HEK293 (cell line): ENCODE measurements at regions not wholly inside any gene's neighbourhood (a gene's known extent, or its start where the extent isn't known, plus 50 kb on each side); places are given as distances from the start of the nearest gene placed in this dataset.

ENCODE experiments used
- CTCF ChIA-PET: fragments of 350-600 bp; formaldehyde crosslinking; extraction: SDS; loops from one replicate; lab custom pipeline; 2021; ENCODE audit warnings: antibody characterized with exemption; lab: Yijun Ruan, JAX
- POLR2A ChIA-PET: fragments of 300-600 bp; formaldehyde crosslinking; extraction: SDS; loops from one replicate; lab custom pipeline; 2020; ENCODE audit warnings: antibody characterized with exemption, inconsistent platforms; lab: Yijun Ruan, JAX
- H3K27ac ChIP-seq: fragments of 200-500 bp; sonication (Bioruptor generic); 2 replicates; pipeline ENCODE4 v1.5.1; 2014; ENCODE audit warnings: low read depth, low read length, control low read depth, inconsistent platforms; ENCODE audit errors: extremely low read depth
- H3K36me3 ChIP-seq, 2 experiments: fragments of 200-500 bp in 1 of 2; sonication (Bioruptor generic) in 1 of 2; 1 replicate in 1 of 2; 2 replicates in 1 of 2; pipeline ENCODE4 v1.5.1; 2014 to 2017; ENCODE audit warnings: inconsistent platforms in 2 of 2, low read length in 2 of 2; ENCODE audit not compliant: control insufficient read depth in 2 of 2, insufficient read depth in 1 of 2
- H3K4me1 ChIP-seq: fragments of 200-500 bp; sonication (Bioruptor generic); 2 replicates; pipeline ENCODE4 v1.5.1; 2014; ENCODE audit warnings: mild to moderate bottlenecking, low read length, inconsistent platforms; ENCODE audit not compliant: control insufficient read depth, insufficient read depth
- H3K4me3 ChIP-seq: 2 replicates; pipeline ENCODE4 v1.5.1; 2011; ENCODE audit warnings: low read depth, mild to moderate bottlenecking, control low read depth, low read length, moderate library complexity
- H3K9me3 ChIP-seq: fragments of 200-500 bp; sonication (Bioruptor generic); 2 replicates; pipeline ENCODE4 v1.5.1; 2014; ENCODE audit warnings: low read depth, low read length, inconsistent platforms; ENCODE audit not compliant: control insufficient read depth, insufficient read depth
- ELK4 ChIP-seq: IDR thresholded peaks from 2 replicates; pipeline ENCODE4 v1.6.1; 2011; ENCODE audit warnings: mild to moderate bottlenecking, low read depth, low read length, borderline replicate concordance
- GLIS2 ChIP-seq: fragments of 450-650 bp; formaldehyde crosslinking; IDR thresholded peaks from 2 replicates; pipeline ENCODE4 v1.5.1; 2016; ENCODE audit warnings: missing biosample characterization, missing genetic modification characterization
- IKZF3 ChIP-seq: fragments of 450-650 bp; IDR thresholded peaks from 2 replicates; pipeline ENCODE4 v1.5.0; 2018; ENCODE audit warnings: missing biosample characterization, mild to moderate bottlenecking, missing genetic modification characterization, moderate library complexity
- WT1 ChIP-seq: fragments of 450-650 bp; formaldehyde crosslinking; IDR thresholded peaks from 2 replicates; pipeline ENCODE4 v1.5.1; 2016; ENCODE audit warnings: missing biosample characterization, missing genetic modification characterization
- YY1 ChIP-seq: fragments of 450-650 bp; formaldehyde crosslinking; IDR thresholded peaks from 2 replicates; pipeline ENCODE4 v1.5.1; 2018; ENCODE audit warnings: missing biosample characterization, missing genetic modification characterization
- YY2 ChIP-seq: fragments of 450-650 bp; formaldehyde crosslinking; IDR thresholded peaks from 2 replicates; pipeline ENCODE4 v1.5.1; 2016; ENCODE audit warnings: missing biosample characterization, missing genetic modification characterization
- ZBTB8A ChIP-seq: fragments of 450-650 bp; formaldehyde crosslinking; IDR thresholded peaks from 2 replicates; pipeline ENCODE4 v1.5.1; 2016; ENCODE audit warnings: missing biosample characterization, missing genetic modification characterization
- ZFP69B ChIP-seq: fragments of 450-650 bp; formaldehyde crosslinking; IDR thresholded peaks from 2 replicates; pipeline ENCODE4 v1.5.1; 2016; ENCODE audit warnings: missing biosample characterization, missing genetic modification characterization
- ZNF16 ChIP-seq: fragments of 450-650 bp; formaldehyde crosslinking; IDR thresholded peaks from 2 replicates; pipeline ENCODE4 v1.5.1; 2016; ENCODE audit warnings: low read depth, missing biosample characterization, missing genetic modification characterization
- ZNF184 ChIP-seq: fragments of 450-650 bp; IDR thresholded peaks from 2 replicates; pipeline ENCODE4 v1.5.1; 2018; ENCODE audit warnings: missing biosample characterization, mild to moderate bottlenecking, missing genetic modification characterization
- ZNF2 ChIP-seq: fragments of 450-650 bp; formaldehyde crosslinking; IDR thresholded peaks from 2 replicates; pipeline ENCODE4 v1.5.1; 2016; ENCODE audit warnings: missing biosample characterization, missing genetic modification characterization
- ZNF202 ChIP-seq: fragments of 450-650 bp; formaldehyde crosslinking; IDR thresholded peaks from 2 replicates; pipeline ENCODE4 v1.5.1; 2016; ENCODE audit warnings: missing biosample characterization, missing genetic modification characterization, borderline replicate concordance
- ZNF214 ChIP-seq: fragments of 450-650 bp; formaldehyde crosslinking; IDR thresholded peaks from 2 replicates; pipeline ENCODE4 v1.5.1; 2017; ENCODE audit warnings: missing biosample characterization, mild to moderate bottlenecking, missing genetic modification characterization, borderline replicate concordance
- ZNF23 ChIP-seq: fragments of 450-650 bp; formaldehyde crosslinking; IDR thresholded peaks from 2 replicates; pipeline ENCODE4 v1.5.1; 2016; ENCODE audit warnings: missing biosample characterization, missing genetic modification characterization, borderline replicate concordance
- ZNF266 ChIP-seq: fragments of 450-650 bp; formaldehyde crosslinking; IDR thresholded peaks from 2 replicates; pipeline ENCODE4 v1.5.1; 2016; ENCODE audit warnings: missing biosample characterization, missing genetic modification characterization, low read depth
- ZNF549 ChIP-seq: fragments of 450-650 bp; IDR thresholded peaks from 2 replicates; pipeline ENCODE4 v1.5.1; 2018; ENCODE audit warnings: missing biosample characterization, missing genetic modification characterization, mild to moderate bottlenecking, inconsistent platforms, moderate library complexity
- ZNF692 ChIP-seq: fragments of 450-650 bp; formaldehyde crosslinking; IDR thresholded peaks from 2 replicates; pipeline ENCODE4 v1.5.1; 2016; ENCODE audit warnings: missing biosample characterization, missing genetic modification characterization
- ZSCAN4 ChIP-seq: fragments of 450-650 bp; formaldehyde crosslinking; IDR thresholded peaks from 2 replicates; pipeline ENCODE4 v1.5.1; 2017; ENCODE audit warnings: missing biosample characterization, missing genetic modification characterization
- ZXDB ChIP-seq: fragments of 450-650 bp; formaldehyde crosslinking; IDR thresholded peaks from 2 replicates; pipeline ENCODE4 v1.5.1; 2016; ENCODE audit warnings: missing biosample characterization, missing genetic modification characterization
- TF ChIP-seq, protein P1 (sequence below): fragments of 450-650 bp; formaldehyde crosslinking; IDR thresholded peaks from 2 replicates; pipeline ENCODE4 v1.5.1; 2016; ENCODE audit warnings: missing biosample characterization, missing genetic modification characterization, low read depth
- TF ChIP-seq, protein P2 (sequence below): fragments of 450-650 bp; formaldehyde crosslinking; IDR thresholded peaks from 2 replicates; pipeline ENCODE4 v1.5.1; 2016; ENCODE audit warnings: missing biosample characterization, missing genetic modification characterization

- CTCF ChIA-PET = no interaction called here
- H3K36me3 ChIP-seq = no peaks in the 10 kb centered on the region
- POLR2A ChIA-PET = no interaction called here
- H3K27ac ChIP-seq = no peak overlapping the region
- no peaks in the 10 kb centered on the region for H3K9me3 ChIP-seq
- no peaks in the 10 kb centered on the region for H3K4me1 ChIP-seq
- TF ChIP-seq WT1 (tag by site-specific recombination) (no peak), ZXDB (tag by site-specific recombination) (no peak), ZNF202 (tag by site-specific recombination) (no peak)
- no peak overlapping the region for H3K4me3 ChIP-seq
Measured at GRCh38 chr7:19417231-19417630, 272.0 kb upstream of the FERD3L start.

DNA sequence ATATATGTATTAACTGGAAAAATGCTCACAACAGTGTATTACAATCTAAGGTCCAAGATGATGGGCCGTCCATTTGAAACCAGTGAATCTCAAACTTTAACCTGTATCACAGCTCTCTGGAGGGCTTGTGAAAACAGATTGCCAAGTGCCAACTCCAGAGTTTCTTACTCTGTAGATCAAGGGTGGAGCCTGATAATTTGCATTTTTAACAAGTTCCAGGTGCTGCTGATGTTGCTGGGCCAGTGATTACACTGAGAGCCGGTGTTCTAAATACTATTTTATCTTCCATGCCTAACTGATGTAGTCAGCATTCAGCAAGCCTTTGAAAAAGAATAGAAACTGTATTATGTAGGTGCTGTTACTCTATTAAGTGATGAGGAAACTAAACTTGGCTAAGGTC is 269.9 kb upstream of the FERD3L start:
- ChIA-PET POLR2A (no interaction called here), CTCF (no interaction called here)

DNA sequence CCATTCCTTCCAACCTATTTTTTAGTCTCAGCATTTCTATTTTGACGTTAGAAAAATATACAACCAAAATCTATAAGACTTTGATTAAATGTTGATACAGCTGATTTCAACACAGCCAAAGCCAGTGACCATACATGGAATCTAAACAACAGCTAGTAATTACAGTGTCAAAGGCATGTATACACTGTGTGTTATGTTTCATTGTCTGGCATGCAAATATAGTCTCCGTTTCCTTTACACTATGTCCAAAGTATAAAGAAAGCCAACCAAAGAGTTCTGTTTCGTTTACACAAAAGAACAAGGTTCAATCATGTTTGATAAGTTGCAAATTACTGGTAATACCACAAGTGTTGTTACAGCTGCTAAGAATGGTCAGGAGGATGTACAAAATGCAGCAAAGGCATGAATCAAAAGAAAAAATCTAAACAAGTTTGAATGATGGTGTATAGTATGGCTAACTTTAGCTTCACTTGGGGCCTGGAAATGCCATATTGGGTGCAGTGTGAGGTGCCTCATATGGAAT is 268.3 kb upstream of the FERD3L start:
- Histone ChIP-seq H3K4me1 (no peaks in the 10 kb centered on the region), H3K4me3 (no peak overlapping the region), H3K9me3 (no peaks in the 10 kb centered on the region), H3K36me3 (no peaks in the 10 kb centered on the region), H3K27ac (no peak overlapping the region)
- ChIA-PET CTCF (no interaction called here), POLR2A (no interaction called here)
- no peak for TF ChIP-seq YY1 (tag by site-specific recombination)
- TF ChIP-seq ZNF214 (tag by site-specific recombination) = no peak
- TF ChIP-seq, protein P1, sequence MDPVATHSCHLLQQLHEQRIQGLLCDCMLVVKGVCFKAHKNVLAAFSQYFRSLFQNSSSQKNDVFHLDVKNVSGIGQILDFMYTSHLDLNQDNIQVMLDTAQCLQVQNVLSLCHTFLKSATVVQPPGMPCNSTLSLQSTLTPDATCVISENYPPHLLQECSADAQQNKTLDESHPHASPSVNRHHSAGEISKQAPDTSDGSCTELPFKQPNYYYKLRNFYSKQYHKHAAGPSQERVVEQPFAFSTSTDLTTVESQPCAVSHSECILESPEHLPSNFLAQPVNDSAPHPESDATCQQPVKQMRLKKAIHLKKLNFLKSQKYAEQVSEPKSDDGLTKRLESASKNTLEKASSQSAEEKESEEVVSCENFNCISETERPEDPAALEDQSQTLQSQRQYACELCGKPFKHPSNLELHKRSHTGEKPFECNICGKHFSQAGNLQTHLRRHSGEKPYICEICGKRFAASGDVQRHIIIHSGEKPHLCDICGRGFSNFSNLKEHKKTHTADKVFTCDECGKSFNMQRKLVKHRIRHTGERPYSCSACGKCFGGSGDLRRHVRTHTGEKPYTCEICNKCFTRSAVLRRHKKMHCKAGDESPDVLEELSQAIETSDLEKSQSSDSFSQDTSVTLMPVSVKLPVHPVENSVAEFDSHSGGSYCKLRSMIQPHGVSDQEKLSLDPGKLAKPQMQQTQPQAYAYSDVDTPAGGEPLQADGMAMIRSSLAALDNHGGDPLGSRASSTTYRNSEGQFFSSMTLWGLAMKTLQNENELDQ (tag by site-specific recombination) = no peak
- TF ChIP-seq ZNF16 (tag by site-specific recombination) = no peak
- no peak for TF ChIP-seq ZNF23 (tag by site-specific recombination)
- TF ChIP-seq ZNF2 (tag by site-specific recombination) = no peak
- no peak for TF ChIP-seq YY2 (tag by site-specific recombination)
- TF ChIP-seq ZFP69B (tag by site-specific recombination) = no peak
- TF ChIP-seq ZNF692 = no peak
- no peak for TF ChIP-seq IKZF3 (tag by site-specific recombination)
- TF ChIP-seq GLIS2 = no peak

More for the DNA sequence above, 269.9 kb upstream of the FERD3L start:
- H3K9me3 ChIP-seq = no peaks in the 10 kb centered on the region
- TF ChIP-seq ZBTB8A (tag by site-specific recombination) (no peak), ZNF549 (tag by site-specific recombination) (no peak), ZSCAN4 (tag by site-specific recombination) (no peak), ZNF266 (no peak), ELK4 (no peak), YY1 (tag by site-specific recombination) (no peak), ZNF184 (tag by site-specific recombination) (no peak)
- TF ChIP-seq, protein P2, sequence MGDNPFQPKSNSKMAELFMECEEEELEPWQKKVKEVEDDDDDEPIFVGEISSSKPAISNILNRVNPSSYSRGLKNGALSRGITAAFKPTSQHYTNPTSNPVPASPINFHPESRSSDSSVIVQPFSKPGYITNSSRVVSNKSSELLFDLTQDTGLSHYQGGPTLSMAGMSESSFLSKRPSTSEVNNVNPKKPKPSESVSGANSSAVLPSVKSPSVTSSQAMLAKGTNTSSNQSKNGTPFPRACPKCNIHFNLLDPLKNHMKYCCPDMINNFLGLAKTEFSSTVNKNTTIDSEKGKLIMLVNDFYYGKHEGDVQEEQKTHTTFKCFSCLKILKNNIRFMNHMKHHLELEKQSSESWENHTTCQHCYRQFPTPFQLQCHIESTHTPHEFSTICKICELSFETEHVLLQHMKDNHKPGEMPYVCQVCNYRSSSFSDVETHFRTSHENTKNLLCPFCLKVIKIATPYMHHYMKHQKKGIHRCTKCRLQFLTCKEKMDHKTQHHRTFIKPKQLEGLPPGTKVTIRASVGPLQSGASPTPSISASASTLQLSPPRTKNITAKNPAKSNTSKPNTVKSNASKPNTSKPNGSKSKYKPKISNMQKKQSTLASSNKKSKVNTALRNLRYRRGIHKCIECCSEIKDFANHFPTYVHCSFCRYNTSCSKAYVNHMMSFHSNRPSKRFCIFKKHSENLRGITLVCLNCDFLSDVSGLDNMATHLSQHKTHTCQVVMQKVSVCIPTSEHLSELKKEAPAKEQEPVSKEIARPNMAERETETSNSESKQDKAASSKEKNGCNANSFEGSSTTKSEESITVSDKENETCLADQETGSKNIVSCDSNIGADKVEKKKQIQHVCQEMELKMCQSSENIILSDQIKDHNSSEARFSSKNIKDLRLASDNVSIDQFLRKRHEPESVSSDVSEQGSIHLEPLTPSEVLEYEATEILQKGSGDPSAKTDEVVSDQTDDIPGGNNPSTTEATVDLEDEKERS (tag by site-specific recombination) = no peak
- H3K27ac ChIP-seq = no peak overlapping the region
- no peaks in the 10 kb centered on the region for H3K36me3 ChIP-seq
- no peak overlapping the region for H3K4me3 ChIP-seq
- H3K4me1 ChIP-seq = no peaks in the 10 kb centered on the region
